ENCODE measurements at regions not wholly inside any gene's neighbourhood (a gene's known extent, or its start where the extent isn't known, plus 50 kb on each side); places are given as distances from the start of the nearest gene placed in this dataset.

GRCh38 chr22:34765115-34765514 lies 300.8 kb upstream of the ISX start:
- no peak for DNase-seq (ENCODE audit: low read depth)
- TF ChIP-seq MAX (IDR thresholded peaks at IDR 0.05; ENCODE audit: low read depth, low read length) (no peak), MYC (IDR thresholded peaks at IDR 0.05; ENCODE audit: low read depth, low read length) (no peak)
- no peak overlapping the region for H3K4me3 ChIP-seq (ENCODE audit: low read depth, low read length)

GRCh38 chr22:34769361-34769760 lies 296.6 kb upstream of the ISX start:
- no peak overlapping the region for H3K4me3 ChIP-seq (ENCODE audit: low read depth, low read length)
- DNase-seq (ENCODE audit: low read depth), result no peak
- no peak for TF ChIP-seq MYC (IDR thresholded peaks at IDR 0.05; ENCODE audit: low read depth, low read length)
- TF ChIP-seq POLR2A (IDR thresholded peaks at IDR 0.05; ENCODE audit: extremely low read depth, insufficient read length), result no peak
- no peak for TF ChIP-seq MAX (IDR thresholded peaks at IDR 0.05; ENCODE audit: low read depth, low read length)
- TF ChIP-seq CTCF (IDR thresholded peaks at IDR 0.05; ENCODE audit: low read depth, low read length), result no peak

- no peak for TF ChIP-seq POLR2A (IDR thresholded peaks at IDR 0.05; ENCODE audit: extremely low read depth, insufficient read length)
- no peak overlapping the region for H3K4me3 ChIP-seq (ENCODE audit: low read depth, low read length)
- DNase-seq (ENCODE audit: low read depth), result no peak
Observed at GRCh38 chr22:34776817-34777216, 289.1 kb upstream of the ISX start.

GRCh38 chr22:34781681-34782080 lies 284.3 kb upstream of the ISX start:
- no peak overlapping the region for H3K4me3 ChIP-seq (ENCODE audit: low read depth, low read length)
- TF ChIP-seq MYC (IDR thresholded peaks at IDR 0.05; ENCODE audit: low read depth, low read length), result no peak
- DNase-seq (ENCODE audit: low read depth), result no peak

- TF ChIP-seq MYC (IDR thresholded peaks at IDR 0.05; ENCODE audit: low read depth, low read length) (no peak), MAX (IDR thresholded peaks at IDR 0.05; ENCODE audit: low read depth, low read length) (no peak), POLR2A (IDR thresholded peaks at IDR 0.05; ENCODE audit: extremely low read depth, insufficient read length) (no peak), CTCF (IDR thresholded peaks at IDR 0.05; ENCODE audit: low read depth, low read length) (no peak)
- DNase-seq (ENCODE audit: low read depth), result no peak
- H3K4me3 ChIP-seq (ENCODE audit: low read depth, low read length), result no peak overlapping the region
Observed at GRCh38 chr22:34783436-34783835, 282.5 kb upstream of the ISX start.

- no peak for TF ChIP-seq CTCF (IDR thresholded peaks at IDR 0.05; ENCODE audit: low read depth, low read length)
- TF ChIP-seq POLR2A (IDR thresholded peaks at IDR 0.05; ENCODE audit: extremely low read depth, insufficient read length), result no peak
- no peak for TF ChIP-seq MAX (IDR thresholded peaks at IDR 0.05; ENCODE audit: low read depth, low read length)
- TF ChIP-seq MYC (IDR thresholded peaks at IDR 0.05; ENCODE audit: low read depth, low read length), result no peak
- H3K4me3 ChIP-seq (ENCODE audit: low read depth, low read length), result no peak overlapping the region
- DNase-seq (ENCODE audit: low read depth), result no peak
Observed at GRCh38 chr22:34784056-34784455, 281.9 kb upstream of the ISX start.

GRCh38 chr22:34797826-34798225 lies 268.1 kb upstream of the ISX start:
- TF ChIP-seq MAX (IDR thresholded peaks at IDR 0.05; ENCODE audit: low read depth, low read length), result no peak

GRCh38 chr22:34798605-34799004 lies 267.4 kb upstream of the ISX start:
- DNase-seq (ENCODE audit: low read depth), result no peak
- TF ChIP-seq MYC (IDR thresholded peaks at IDR 0.05; ENCODE audit: low read depth, low read length) (no peak), MAX (IDR thresholded peaks at IDR 0.05; ENCODE audit: low read depth, low read length) (no peak), CTCF (IDR thresholded peaks at IDR 0.05; ENCODE audit: low read depth, low read length) (no peak), POLR2A (IDR thresholded peaks at IDR 0.05; ENCODE audit: extremely low read depth, insufficient read length) (no peak)
- H3K4me3 ChIP-seq (ENCODE audit: low read depth, low read length), result no peak overlapping the region

More at GRCh38 chr22:34797826-34798225, 268.1 kb upstream of the ISX start:
- H3K4me3 ChIP-seq (ENCODE audit: low read depth, low read length), result no peak overlapping the region
- DNase-seq (ENCODE audit: low read depth), result no peak
